Epithelial cell of esophagus (primary cell): ENCODE measurements at regions not wholly inside any gene's neighbourhood (a gene's known extent, or its start where the extent isn't known, plus 50 kb on each side); places are given as distances from the start of the nearest gene placed in this dataset.

ENCODE experiments used
- DNase-seq: peaks from one replicate; pipeline ENCODE4 v3.0.0; 2010; ENCODE audit warnings: low read depth
- H3K4me3 ChIP-seq: 2 replicates; pipeline ENCODE4 v1.5.1; 2011; ENCODE audit warnings: mild to moderate bottlenecking, low read length, control low read depth
- CTCF ChIP-seq: IDR thresholded peaks from 2 replicates; pipeline ENCODE4 v1.5.1; 2011; ENCODE audit warnings: low read depth, mild to moderate bottlenecking, low read length, control low read depth, inconsistent platforms; ENCODE audit not compliant: insufficient read depth; ENCODE audit errors: missing control alignments

GRCh38 chr13:94778986-94779385 is 66.6 kb upstream of the SOX21 start:
- no peak for DNase-seq
- TF ChIP-seq CTCF, result no peak
- no peak overlapping the region for H3K4me3 ChIP-seq

GRCh38 chr13:94778585-94778984 is 66.2 kb upstream of the SOX21 start:
- DNase-seq, result no peak
- no peak for TF ChIP-seq CTCF
- no peak overlapping the region for H3K4me3 ChIP-seq

GRCh38 chr13:94776956-94777355 is 64.6 kb upstream of the SOX21 start:
- no peak for DNase-seq
- no peak for TF ChIP-seq CTCF
- no peak overlapping the region for H3K4me3 ChIP-seq

GRCh38 chr13:94776300-94776699 is 64.0 kb upstream of the SOX21 start:
- TF ChIP-seq CTCF, result no peak
- no peak overlapping the region for H3K4me3 ChIP-seq
- no peak for DNase-seq

- H3K4me3 ChIP-seq, result no peak overlapping the region
- no peak for DNase-seq
- no peak for TF ChIP-seq CTCF
Observed at GRCh38 chr13:94765814-94766213, 53.5 kb upstream of the SOX21 start.

GRCh38 chr13:94764576-94765321 is 52.4 kb upstream of the SOX21 start:
- H3K4me3 ChIP-seq, result no peak overlapping the region
- no peak for TF ChIP-seq CTCF
- no peak for DNase-seq
